H1 (cell line): ENCODE measurements at regions not wholly inside any gene's neighbourhood (a gene's known extent, or its start where the extent isn't known, plus 50 kb on each side); places are given as distances from the start of the nearest gene placed in this dataset.

Experiments used
- CTCF ChIA-PET: fragments of 300-600 bp; sonication (Branson Sonifier 250); formaldehyde crosslinking; loops from one replicate; lab custom pipeline; 2021; ENCODE audit not compliant: partially characterized antibody; lab: Charles Lee
- POLR2A ChIA-PET: fragments of 300-600 bp; sonication (Branson Sonifier 250); formaldehyde crosslinking; loops from one replicate; lab custom pipeline; 2021; ENCODE audit warnings: inconsistent platforms; ENCODE audit not compliant: partially characterized antibody; lab: Charles Lee
- DNase-seq, 2 experiments: peaks; one replicate each; pipeline versions ENCODE4 v3.0.0 to v3.0.0-alpha.2; 2010 to 2022; ENCODE audit warnings: low spot score in 2 of 2, low read depth in 1 of 2, mixed read lengths in 1 of 2
- FAIRE-seq: peaks from 2 replicates; lab custom pipeline; 2011; peaks lifted over from hg19 to GRCh38; lab: Jason Lieb, UNC
- H2AFZ ChIP-seq: 2 replicates; pipeline ENCODE4 v1.8.1; 2012; ENCODE audit warnings: low read length, inconsistent platforms
- H2AK5ac ChIP-seq: 2 replicates; pipeline ENCODE4 v1.6.1; 2013; ENCODE audit warnings: low read depth, low read length
- H2BK120ac ChIP-seq: replicated peaks from 2 replicates; pipeline ENCODE3; 2013; ENCODE audit warnings: low read depth, low read length, inconsistent platforms
- H2BK12ac ChIP-seq: 2 replicates; pipeline ENCODE4 v1.6.1; 2013; ENCODE audit warnings: low read depth, low read length
- H2BK15ac ChIP-seq: 2 replicates; pipeline ENCODE4 v1.6.1; 2013; ENCODE audit warnings: low read length
- H2BK20ac ChIP-seq: 2 replicates; pipeline ENCODE4 v1.6.1; 2013; ENCODE audit warnings: low read length
- H2BK5ac ChIP-seq: 2 replicates; pipeline ENCODE4 v1.6.1; 2013; ENCODE audit warnings: low read depth, low read length
- H3K14ac ChIP-seq: 2 replicates; pipeline ENCODE4 v1.6.1; 2013; ENCODE audit warnings: inconsistent platforms; ENCODE audit not compliant: insufficient read length
- H3K18ac ChIP-seq: 2 replicates; pipeline ENCODE4 v1.6.1; 2013; ENCODE audit warnings: low read length; ENCODE audit errors: extremely low read depth
- H3K23ac ChIP-seq: 2 replicates; pipeline ENCODE4 v1.6.1; 2013; ENCODE audit warnings: inconsistent platforms; ENCODE audit not compliant: insufficient read length
- H3K23me2 ChIP-seq: 2 replicates; pipeline ENCODE4 v1.6.1; 2013; ENCODE audit warnings: low read depth, low read length
- H3K27ac ChIP-seq: 2 replicates; pipeline ENCODE4 v1.6.1; 2011; ENCODE audit warnings: low read depth, low read length, inconsistent platforms
- H3K27me3 ChIP-seq, 4 experiments: replicated peaks in 1 of 4; 1 replicate in 1 of 4; 2 replicates in 3 of 4; pipeline versions ENCODE4 v1.6.1 to v1.8.1; 2011 to 2013; ENCODE audit warnings: low read length in 3 of 4, mild to moderate bottlenecking in 3 of 4, inconsistent platforms in 2 of 4, mixed read lengths in 2 of 4, moderate library complexity in 1 of 4; ENCODE audit not compliant: control insufficient read depth in 3 of 4, insufficient read depth in 3 of 4; ENCODE audit errors: extremely low read depth in 1 of 4
- H3K36me3 ChIP-seq, 4 experiments: 2 replicates each; pipeline versions ENCODE4 v1.6.1 to v1.8.1; 2011 to 2013; ENCODE audit warnings: mild to moderate bottlenecking in 4 of 4, low read length in 3 of 4, moderate library complexity in 2 of 4, control low read depth in 1 of 4, inconsistent platforms in 1 of 4; ENCODE audit not compliant: insufficient read depth in 4 of 4, control insufficient read depth in 2 of 4
- H3K4ac ChIP-seq: replicated peaks from 2 replicates; pipeline ENCODE3; 2013; ENCODE audit warnings: low read length, low read depth, mixed read lengths, inconsistent platforms; ENCODE audit not compliant: insufficient read length
- H3K4me1 ChIP-seq, 4 experiments: replicated peaks in 1 of 4; 1 replicate in 1 of 4; 2 replicates in 3 of 4; pipeline versions ENCODE4 v1.6.1 to v1.8.1; 2011 to 2013; ENCODE audit warnings: low read length in 3 of 4, inconsistent platforms in 2 of 4, mixed read lengths in 1 of 4; ENCODE audit not compliant: insufficient read depth in 4 of 4, control insufficient read depth in 3 of 4
- H3K4me2 ChIP-seq, 2 experiments: 2 replicates each; pipeline versions ENCODE4 v1.6.1 to v1.8.1; 2011 to 2013; ENCODE audit warnings: low read depth in 2 of 2, low read length in 2 of 2, control low read depth in 1 of 2, inconsistent platforms in 1 of 2, mild to moderate bottlenecking in 1 of 2; ENCODE audit not compliant: insufficient read depth in 1 of 2
- H3K4me3 ChIP-seq, 4 experiments: fragments of 200-600, 300-600 bp in 1 of 4; sonication (generic), shearing (Covaris generic), sonication (Bioruptor Twin) in 1 of 4; 2 replicates each; pipeline versions ENCODE4 v1.5.1 to v1.8.1; 2011 to 2016; ENCODE audit warnings: low read length in 4 of 4, low read depth in 3 of 4, control low read depth in 2 of 4, inconsistent platforms in 2 of 4, mild to moderate bottlenecking in 2 of 4, mixed read lengths in 1 of 4, moderate library complexity in 1 of 4; ENCODE audit not compliant: insufficient read depth in 2 of 4; ENCODE audit errors: extremely low read depth in 1 of 4
- H3K56ac ChIP-seq: replicated peaks from 2 replicates; pipeline ENCODE3; 2013; ENCODE audit warnings: low read depth, mild to moderate bottlenecking, mixed read lengths, low read length, inconsistent platforms; ENCODE audit not compliant: insufficient read length
- H3K79me1 ChIP-seq: 2 replicates; pipeline ENCODE4 v1.6.1; 2013; ENCODE audit warnings: low read depth, low read length, control low read depth
- H3K79me2 ChIP-seq, 2 experiments: 2 replicates each; pipeline versions ENCODE4 v1.6.1 to v1.8.1; 2012 to 2013; ENCODE audit warnings: low read length in 2 of 2, mild to moderate bottlenecking in 2 of 2, inconsistent platforms in 1 of 2; ENCODE audit not compliant: insufficient read depth in 2 of 2, control insufficient read depth in 1 of 2
- H3K9ac ChIP-seq, 4 experiments: replicated peaks in 1 of 4; 1 replicate in 1 of 4; 2 replicates in 3 of 4; pipeline versions ENCODE4 v1.6.1 to v1.8.1; 2011 to 2013; ENCODE audit warnings: low read depth in 3 of 4, low read length in 3 of 4, control low read depth in 2 of 4, mild to moderate bottlenecking in 2 of 4, moderate library complexity in 2 of 4, inconsistent platforms in 1 of 4; ENCODE audit errors: extremely low read depth in 1 of 4
- H3K9me3 ChIP-seq, 2 experiments: 2 replicates each; pipeline versions ENCODE4 v1.6.1 to v1.8.1; 2012 to 2013; ENCODE audit warnings: mild to moderate bottlenecking in 2 of 2, moderate library complexity in 2 of 2, control low read depth in 1 of 2, inconsistent platforms in 1 of 2, low read depth in 1 of 2, low read length in 1 of 2, mixed read lengths in 1 of 2; ENCODE audit not compliant: insufficient read depth in 2 of 2
- H4K20me1 ChIP-seq, 2 experiments: replicated peaks in 1 of 2; 2 replicates each; pipeline versions ENCODE3 to v1.8.1; 2011 to 2013; ENCODE audit warnings: inconsistent platforms in 2 of 2, low read length in 2 of 2, mild to moderate bottlenecking in 1 of 2; ENCODE audit not compliant: insufficient read depth in 2 of 2, control insufficient read depth in 1 of 2
- H4K5ac ChIP-seq: 2 replicates; pipeline ENCODE4 v1.6.1; 2013; ENCODE audit warnings: low read length, low read depth, mixed read lengths, inconsistent platforms; ENCODE audit not compliant: insufficient read length
- H4K8ac ChIP-seq: 2 replicates; pipeline ENCODE4 v1.8.0; 2013; ENCODE audit warnings: mild to moderate bottlenecking, moderate library complexity, low read length, inconsistent platforms; ENCODE audit not compliant: insufficient read depth; ENCODE audit errors: extremely low read depth
- H4K91ac ChIP-seq: replicated peaks from 2 replicates; pipeline ENCODE3; 2013; ENCODE audit warnings: low read length, mixed read lengths, inconsistent platforms; ENCODE audit not compliant: insufficient read length
- NANOG ChIP-seq: IDR thresholded peaks from 2 replicates; pipeline ENCODE4 v1.6.1; 2011; ENCODE audit warnings: low read length, low read depth, mild to moderate bottlenecking, inconsistent platforms; ENCODE audit not compliant: insufficient read depth, poor library complexity, severe bottlenecking
- NRF1 ChIP-seq: IDR thresholded peaks from 2 replicates; pipeline ENCODE4 v1.6.1; 2011; ENCODE audit warnings: mild to moderate bottlenecking, low read depth, low read length, improper control_type of control experiment
- RAD21 ChIP-seq, 2 experiments: IDR thresholded peaks in 1 of 2; conservative IDR thresholded peaks in 1 of 2; 2 replicates each; pipeline ENCODE4 v1.6.1; 2011; ENCODE audit warnings: low read depth in 2 of 2, low read length in 2 of 2, improper control_type of control experiment in 1 of 2, inconsistent platforms in 1 of 2, mild to moderate bottlenecking in 1 of 2, moderate library complexity in 1 of 2
- WGBS, 2 experiments: shearing (Covaris generic) in 1 of 2; methylation state at CpG; one replicate each; pipeline versions ENCODE4 v1.1.6 to v1.1.7; 2013 to 2015; ENCODE audit warnings: low lambda C conversion rate in 2 of 2, mixed read lengths in 2 of 2, inconsistent platforms in 1 of 2, low coverage in 1 of 2, missing lambda C conversion rate in 1 of 2; ENCODE audit not compliant: insufficient replicate concordance in 2 of 2, insufficient coverage in 1 of 2, insufficient read length in 1 of 2; ENCODE audit errors: extremely low coverage in 1 of 2, missing lambda C conversion rate in 1 of 2; 5-methylcytosine and 5-hydroxymethylcytosine counted together
- TF ChIP-seq, protein P1 (sequence below), 3 experiments: IDR thresholded peaks; 1 replicate in 2 of 3; 2 replicates in 1 of 3; pipeline versions ENCODE4 v1.5.1 to v1.6.1; 2011; ENCODE audit warnings: low read length in 3 of 3, mild to moderate bottlenecking in 3 of 3, inconsistent platforms in 2 of 3, low read depth in 1 of 3, moderate library complexity in 1 of 3; ENCODE audit not compliant: insufficient read depth in 1 of 3; ENCODE audit errors: control extremely low read depth in 1 of 3

DNA sequence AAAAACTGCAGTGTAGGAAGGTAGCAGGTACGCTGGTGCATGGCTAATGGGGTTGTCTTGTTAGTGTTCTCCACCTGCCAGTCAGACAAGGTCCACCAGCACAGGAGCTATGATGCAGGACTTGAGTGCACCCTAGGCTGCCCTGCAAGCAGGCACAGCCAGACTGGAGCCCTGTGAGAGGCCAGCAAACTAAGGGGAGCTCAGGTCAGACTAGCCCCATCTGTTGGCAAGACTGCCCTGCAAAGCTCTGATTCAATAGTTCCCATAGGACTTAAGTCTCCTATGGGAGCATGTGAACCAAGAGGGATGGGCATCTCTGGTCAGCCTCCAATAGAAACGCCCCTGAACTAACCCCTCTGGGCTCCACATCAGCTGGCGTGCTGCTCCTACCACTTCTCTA, 1307.3 kb downstream of the C4orf33 start:
- peak overlapping the region; percentile 59; the same call in 1 of the 2 replicates for H2AFZ ChIP-seq
- H3K27ac ChIP-seq, result no peak overlapping the region
- no peaks in the 10 kb centered on the region for H3K23me2 ChIP-seq
- H3K36me3 ChIP-seq, result no peaks in the 10 kb centered on the region
- H3K9me3 ChIP-seq, result no peaks in the 10 kb centered on the region
- no peak overlapping the region for H3K4me3 ChIP-seq
- no peak overlapping the region for H2BK15ac ChIP-seq
- TF ChIP-seq RAD21 (IDR thresholded peaks at IDR 0.05 in 1 of 2, conservative IDR thresholded peaks at IDR 0.05 in 1 of 2; ENCODE audit: low read depth in 2 of 2, low read length in 2 of 2) (0 out of 4 replicates have a peak, but pooled peaks of 1 of the 2 experiments have one; percentile 3), NANOG (no peak), NRF1 (no peak)
- TF ChIP-seq, protein P1, sequence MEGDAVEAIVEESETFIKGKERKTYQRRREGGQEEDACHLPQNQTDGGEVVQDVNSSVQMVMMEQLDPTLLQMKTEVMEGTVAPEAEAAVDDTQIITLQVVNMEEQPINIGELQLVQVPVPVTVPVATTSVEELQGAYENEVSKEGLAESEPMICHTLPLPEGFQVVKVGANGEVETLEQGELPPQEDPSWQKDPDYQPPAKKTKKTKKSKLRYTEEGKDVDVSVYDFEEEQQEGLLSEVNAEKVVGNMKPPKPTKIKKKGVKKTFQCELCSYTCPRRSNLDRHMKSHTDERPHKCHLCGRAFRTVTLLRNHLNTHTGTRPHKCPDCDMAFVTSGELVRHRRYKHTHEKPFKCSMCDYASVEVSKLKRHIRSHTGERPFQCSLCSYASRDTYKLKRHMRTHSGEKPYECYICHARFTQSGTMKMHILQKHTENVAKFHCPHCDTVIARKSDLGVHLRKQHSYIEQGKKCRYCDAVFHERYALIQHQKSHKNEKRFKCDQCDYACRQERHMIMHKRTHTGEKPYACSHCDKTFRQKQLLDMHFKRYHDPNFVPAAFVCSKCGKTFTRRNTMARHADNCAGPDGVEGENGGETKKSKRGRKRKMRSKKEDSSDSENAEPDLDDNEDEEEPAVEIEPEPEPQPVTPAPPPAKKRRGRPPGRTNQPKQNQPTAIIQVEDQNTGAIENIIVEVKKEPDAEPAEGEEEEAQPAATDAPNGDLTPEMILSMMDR (IDR thresholded peaks at IDR 0.05; ENCODE audit: control extremely low read depth in 1 of 3, insufficient read depth in 1 of 3, low read depth in 1 of 3, low read length in 3 of 3), result peak in 1 of 3 experiments; percentile 10; a peak in 1 of 4 replicates
- no peak overlapping the region for H4K91ac ChIP-seq
- no peak overlapping the region for H3K18ac ChIP-seq
- CTCF ChIA-PET, result interaction anchor here (0.6 to 1.1 kb wide), 4 partner anchors 74 to 794 kb away, joined by 3 read pairs; no protein-coding TSS in a partner anchor
- H2BK12ac ChIP-seq, result no peak overlapping the region
- no peaks in the 10 kb centered on the region for H3K79me1 ChIP-seq
- POLR2A ChIA-PET, result interaction anchor here (0.6 kb wide), 1 partner anchor 874 kb away, joined by 4 read pairs; no protein-coding TSS in a partner anchor
- no peaks in the 10 kb centered on the region for H3K79me2 ChIP-seq
- H3K27me3 ChIP-seq, result no peaks in the 10 kb centered on the region
- H3K9ac ChIP-seq, result no peak overlapping the region
- H3K56ac ChIP-seq, result no peak overlapping the region
- H2BK20ac ChIP-seq, result no peak overlapping the region
- no peak overlapping the region for H4K5ac ChIP-seq
- no peak overlapping the region for H4K8ac ChIP-seq
- FAIRE-seq (no peak), DNase-seq (peak in 1 of 2 experiments; percentile 5)
- H2BK120ac ChIP-seq, result no peak overlapping the region
- no peak overlapping the region for H2AK5ac ChIP-seq
- no peak overlapping the region for H3K23ac ChIP-seq
- H3K4me2 ChIP-seq, result no peak overlapping the region
- no peaks in the 10 kb centered on the region for H4K20me1 ChIP-seq
- no peak overlapping the region for H3K4ac ChIP-seq
- no peaks in the 10 kb centered on the region for H3K4me1 ChIP-seq
- H2BK5ac ChIP-seq, result no peak overlapping the region
- no peak overlapping the region for H3K14ac ChIP-seq
- WGBS, 2 experiments, result 74% methylated on average over 3 of the region's 3 CpGs; no CpG with 5 or more reads in 1 of the 2 experiments
